OCI-M1 (cell line): ENCODE measurements at regions not wholly inside any gene's neighbourhood (a gene's known extent, or its start where the extent isn't known, plus 50 kb on each side); places are given as distances from the start of the nearest gene placed in this dataset.

ENCODE experiments used
- DNase-seq: peaks from one replicate; lab custom pipeline; 2025; lab: John Stamatoyannopoulos, UW

GRCh38 chr9:21564175-21564574 lies 82.1 kb upstream of the IFNE start:
- no peak for DNase-seq

GRCh38 chr9:21565155-21565554 lies 83.0 kb upstream of the IFNE start:
- DNase-seq, result no peak

- DNase-seq, result no peak
These were observed 85.8 kb upstream of the IFNE start for GRCh38 chr9:21567926-21568325.

GRCh38 chr9:21568484-21568883 lies 86.4 kb upstream of the IFNE start:
- DNase-seq, result no peak

GRCh38 chr9:21569721-21570120 lies 87.6 kb upstream of the IFNE start:
- DNase-seq, result no peak

GRCh38 chr9:21570643-21571275 lies 88.6 kb upstream of the IFNE start:
- DNase-seq, result no peak

- no peak for DNase-seq
These were observed 92.1 kb upstream of the IFNE start for GRCh38 chr9:21574261-21574660.

- peak; percentile 5 for DNase-seq
These were observed 94.4 kb upstream of the IFNE start for GRCh38 chr9:21576331-21577189.

GRCh38 chr9:21579247-21579671 lies 97.1 kb upstream of the IFNE start:
- DNase-seq, result peak; percentile 24

GRCh38 chr9:21579743-21580142 lies 97.6 kb upstream of the IFNE start:
- no peak for DNase-seq

GRCh38 chr9:21580636-21581378 lies 98.7 kb upstream of the IFNE start:
- DNase-seq, result no peak

- no peak for DNase-seq
These were observed 101.7 kb upstream of the IFNE start for GRCh38 chr9:21583628-21584377.

- no peak for DNase-seq
These were observed 102.8 kb upstream of the IFNE start for GRCh38 chr9:21584890-21585289.

GRCh38 chr9:21585756-21586752 lies 103.9 kb upstream of the IFNE start:
- no peak for DNase-seq

GRCh38 chr9:21589344-21590056 lies 107.4 kb upstream of the IFNE start:
- DNase-seq, result no peak

GRCh38 chr9:21590058-21590996 lies 108.2 kb upstream of the IFNE start:
- DNase-seq, result no peak

- peak; percentile 67 for DNase-seq
These were observed 109.3 kb upstream of the IFNE start for GRCh38 chr9:21591221-21592062.

GRCh38 chr9:21592063-21592338 lies 109.9 kb upstream of the IFNE start:
- DNase-seq, result no peak
